Naive thymus-derived CD4-positive, alpha-beta T cell (primary cell): ENCODE measurements at regions not wholly inside any gene's neighbourhood (a gene's known extent, or its start where the extent isn't known, plus 50 kb on each side); places are given as distances from the start of the nearest gene placed in this dataset.

ENCODE experiments used
- ATAC-seq: fragments of 150-1000 bp; cut with Tn5 transposase; 2 replicates; pipeline ENCODE4 v1.10.0; 2021; ENCODE audit warnings: mild to moderate bottlenecking, moderate library complexity
- CTCF ChIA-PET: fragments of 350-600 bp; sonication (Branson Sonifier 250); formaldehyde crosslinking; loops from one replicate; lab custom pipeline; 2021; ENCODE audit warnings: antibody characterized with exemption; lab: Charles Lee
- POLR2A ChIA-PET: fragments of 350-600 bp; sonication (Branson Sonifier 250); formaldehyde crosslinking; loops from one replicate; lab custom pipeline; 2021; ENCODE audit warnings: antibody characterized with exemption, inconsistent platforms; lab: Charles Lee
- DNase-seq, 9 donors: peaks; one replicate each; pipeline versions ENCODE4 v3.0.0 to v3.0.0-alpha.2; 2020 to 2022; ENCODE audit warnings: mixed read lengths in 1 of 9
- H3K27ac ChIP-seq: one replicate; pipeline ENCODE4 v1.7.0; 2013; ENCODE audit warnings: mild to moderate bottlenecking, low read depth, low read length, moderate library complexity
- H3K27me3 ChIP-seq, 2 donors: one replicate each; pipeline ENCODE4 v1.7.0; 2013; ENCODE audit warnings: low read length in 2 of 2, mild to moderate bottlenecking in 2 of 2, moderate library complexity in 2 of 2; ENCODE audit not compliant: control insufficient read depth in 2 of 2, insufficient read depth in 2 of 2
- H3K36me3 ChIP-seq, 3 experiments: 1 replicate in 2 of 3; 2 replicates in 1 of 3; pipeline ENCODE4 v1.7.0; 2013; ENCODE audit warnings: low read length in 3 of 3, mild to moderate bottlenecking in 3 of 3, moderate library complexity in 1 of 3; ENCODE audit not compliant: insufficient read depth in 3 of 3, control insufficient read depth in 2 of 3
- H3K4me1 ChIP-seq, 2 donors: one replicate each; pipeline ENCODE4 v1.7.0; 2013; ENCODE audit warnings: low read length in 2 of 2, mild to moderate bottlenecking in 2 of 2, moderate library complexity in 1 of 2; ENCODE audit not compliant: control insufficient read depth in 2 of 2, insufficient read depth in 2 of 2
- H3K4me3 ChIP-seq: 2 replicates; pipeline ENCODE4 v1.7.0; 2013; ENCODE audit warnings: mild to moderate bottlenecking, low read length
- H3K9me3 ChIP-seq, 3 experiments: 1 replicate in 2 of 3; 2 replicates in 1 of 3; pipeline ENCODE4 v1.7.0; 2013; ENCODE audit warnings: low read length in 3 of 3; ENCODE audit not compliant: control insufficient read depth in 2 of 3
- H3K27ac Mint-ChIP-seq, 9 donors: one replicate each; pipeline ENCODE4 v1.8.0; 2020 to 2022; ENCODE audit warnings: mixed read lengths in 9 of 9, mild to moderate bottlenecking in 8 of 9, moderate library complexity in 5 of 9, inconsistent platforms in 2 of 9
- H3K27me3 Mint-ChIP-seq, 5 donors: one replicate each; pipeline ENCODE4 v1.8.0; 2021 to 2022; ENCODE audit warnings: mixed read lengths in 5 of 5, mild to moderate bottlenecking in 1 of 5
- H3K36me3 Mint-ChIP-seq, 5 donors: one replicate each; pipeline ENCODE4 v1.8.0; 2020 to 2022; ENCODE audit warnings: mixed read lengths in 5 of 5, mild to moderate bottlenecking in 3 of 5, inconsistent platforms in 1 of 5
- H3K4me1 Mint-ChIP-seq, 7 donors: one replicate each; pipeline ENCODE4 v1.8.0; 2020 to 2022; ENCODE audit warnings: mixed read lengths in 7 of 7, mild to moderate bottlenecking in 3 of 7, inconsistent platforms in 1 of 7
- H3K4me3 Mint-ChIP-seq, 10 donors: one replicate each; pipeline ENCODE4 v1.8.0; 2020 to 2022; ENCODE audit warnings: mild to moderate bottlenecking in 10 of 10, mixed read lengths in 10 of 10, moderate library complexity in 6 of 10, inconsistent platforms in 2 of 10
- H3K9me3 Mint-ChIP-seq, 11 donors: one replicate each; pipeline ENCODE4 v1.8.0; 2020 to 2022; ENCODE audit warnings: mixed read lengths in 11 of 11, mild to moderate bottlenecking in 4 of 11, inconsistent platforms in 1 of 11, moderate library complexity in 1 of 11
- intact Hi-C, 2 donors: fragments of 100-400 bp; cut with micrococcal nuclease; formaldehyde crosslinking; loops; one replicate each; pipeline ENCODE4 v1.15.1; 2023

DNA sequence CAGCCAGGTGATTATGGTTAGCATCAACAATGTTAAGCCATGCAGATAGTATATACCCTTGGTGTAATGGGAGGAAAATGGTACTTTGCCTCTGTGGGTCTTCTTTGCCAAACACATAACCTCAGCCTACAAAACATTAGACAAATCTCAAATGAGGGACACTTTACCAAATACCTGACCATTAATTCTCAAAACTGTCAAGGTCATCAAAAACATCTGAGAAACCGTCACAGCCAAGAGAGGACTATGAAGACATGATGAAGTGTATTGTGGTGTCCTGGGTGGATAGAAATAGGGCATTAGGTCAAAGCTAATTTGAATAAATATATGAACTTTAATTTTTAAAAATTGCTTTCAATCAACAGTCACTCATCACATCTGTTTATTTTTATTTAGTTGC, 1036.1 kb downstream of the AGBL1 start:
- Histone ChIP-seq H3K27me3 (no peaks in the 10 kb centered on the region), H3K9me3 (no peaks in the 10 kb centered on the region), H3K4me1 (no peaks in the 10 kb centered on the region), H3K36me3 (no peaks in the 10 kb centered on the region), H3K4me3 (no peak overlapping the region), H3K27ac (no peak overlapping the region)
- Mint-ChIP-seq H3K27ac (no peak overlapping the region), H3K4me3 (no peak overlapping the region), H3K4me1 (no peaks in the 10 kb centered on the region), H3K36me3 (no peaks in the 10 kb centered on the region), H3K27me3 (peaks cover 0 to 7% (median 0%) of the 10 kb centered on the region in 5 donors), H3K9me3 (no peaks in the 10 kb centered on the region)
- CTCF ChIA-PET = no interaction called here
- ATAC-seq = no peak
- intact Hi-C loops = no loop called here
- no peak for DNase-seq
- POLR2A ChIA-PET = no interaction called here

- Mint-ChIP-seq H3K27ac (no peak overlapping the region), H3K27me3 (peaks cover 0 to 35% (median 10%) of the 10 kb centered on the region in 5 donors), H3K36me3 (no peaks in the 10 kb centered on the region), H3K4me1 (no peaks in the 10 kb centered on the region), H3K9me3 (peaks cover 0 to 40% (median 12%) of the 10 kb centered on the region in 11 donors), H3K4me3 (no peak overlapping the region)
- ChIA-PET CTCF (no interaction called here), POLR2A (no interaction called here)
- Histone ChIP-seq H3K27me3 (no peaks in the 10 kb centered on the region), H3K4me3 (no peak overlapping the region), H3K36me3 (no peaks in the 10 kb centered on the region), H3K27ac (no peak overlapping the region), H3K4me1 (no peaks in the 10 kb centered on the region), H3K9me3 (peaks cover 0 to 12% (median 0%) of the 10 kb centered on the region in 3 experiments)
- ATAC-seq (no peak), DNase-seq (no peak)
- intact Hi-C loops = no loop called here
Observed at GRCh38 chr15:87099916-87100315, 1020.2 kb downstream of the AGBL1 start.

GRCh38 chr15:87089551-87089950, 1009.9 kb downstream of the AGBL1 start:
- DNase-seq = no peak
- Mint-ChIP-seq H3K4me3 (no peak overlapping the region), H3K36me3 (no peaks in the 10 kb centered on the region), H3K27me3 (peaks cover 0 to 19% (median 0%) of the 10 kb centered on the region in 5 donors), H3K27ac (no peak overlapping the region), H3K4me1 (peaks cover 0 to 1% (median 0%) of the 10 kb centered on the region in 7 donors), H3K9me3 (peaks cover 0 to 7% (median 2%) of the 10 kb centered on the region in 11 donors)
- Histone ChIP-seq H3K4me1 (no peaks in the 10 kb centered on the region), H3K27ac (no peak overlapping the region), H3K9me3 (no peaks in the 10 kb centered on the region), H3K36me3 (no peaks in the 10 kb centered on the region), H3K4me3 (no peak overlapping the region), H3K27me3 (no peaks in the 10 kb centered on the region)
- POLR2A ChIA-PET = no interaction called here
- intact Hi-C loops = no loop called here
- no peak for ATAC-seq
- CTCF ChIA-PET = no interaction called here

DNA sequence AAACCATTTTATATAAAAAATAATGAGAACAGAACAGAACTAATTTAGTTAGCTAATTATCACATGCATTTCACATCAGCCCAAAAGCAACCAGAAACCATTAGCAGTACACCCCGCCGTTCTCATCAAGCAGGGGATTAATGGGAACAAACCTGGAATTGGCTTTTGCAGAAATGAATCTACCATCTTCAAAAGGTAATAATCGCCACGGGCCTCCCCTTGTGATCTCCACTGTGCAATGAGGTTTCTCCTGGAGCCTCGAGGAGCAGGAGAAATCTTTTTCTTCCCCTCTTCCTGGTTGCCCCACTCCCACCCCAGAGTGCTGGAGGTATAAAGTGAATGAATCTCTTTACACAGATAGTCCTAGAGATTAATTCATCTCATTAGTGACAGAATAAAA, 1003.5 kb downstream of the AGBL1 start:
- H3K27ac ChIP-seq = no peak overlapping the region
- no peaks in the 10 kb centered on the region for H3K36me3 Mint-ChIP-seq
- H3K9me3 Mint-ChIP-seq = peaks cover 0 to 9% (median 0%) of the 10 kb centered on the region in 11 donors
- H3K27me3 ChIP-seq = no peaks in the 10 kb centered on the region
- POLR2A ChIA-PET = no interaction called here
- no peaks in the 10 kb centered on the region for H3K36me3 ChIP-seq
- intact Hi-C loops = no loop called here
- H3K27ac Mint-ChIP-seq = no peak overlapping the region
- H3K4me1 ChIP-seq = no peaks in the 10 kb centered on the region
- no peaks in the 10 kb centered on the region for H3K9me3 ChIP-seq
- DNase-seq (no peak), ATAC-seq (no peak)
- CTCF ChIA-PET = interaction anchor here (1.0 kb wide), 1 partner anchor 17 kb away, joined by 3 read pairs; no protein-coding TSS in a partner anchor
- H3K4me3 ChIP-seq = no peak overlapping the region
- H3K27me3 Mint-ChIP-seq = peaks cover 0 to 14% (median 11%) of the 10 kb centered on the region in 5 donors
- H3K4me3 Mint-ChIP-seq = no peak overlapping the region
- H3K4me1 Mint-ChIP-seq = peaks cover 0 to 1% (median 0%) of the 10 kb centered on the region in 7 donors

- no peak overlapping the region for H3K27ac Mint-ChIP-seq
- ChIA-PET CTCF (no interaction called here), POLR2A (no interaction called here)
- no peak overlapping the region for H3K4me3 Mint-ChIP-seq
- H3K4me1 Mint-ChIP-seq = no peaks in the 10 kb centered on the region
- Histone ChIP-seq H3K36me3 (no peaks in the 10 kb centered on the region), H3K27ac (no peak overlapping the region), H3K4me1 (no peaks in the 10 kb centered on the region), H3K4me3 (no peak overlapping the region), H3K9me3 (no peaks in the 10 kb centered on the region), H3K27me3 (no peaks in the 10 kb centered on the region)
- peaks cover 0 to 14% (median 11%) of the 10 kb centered on the region in 5 donors for H3K27me3 Mint-ChIP-seq
- DNase-seq (no peak), ATAC-seq (no peak)
- intact Hi-C loops = no loop called here
- H3K9me3 Mint-ChIP-seq = peaks cover 0 to 9% (median 0%) of the 10 kb centered on the region in 11 donors
- no peaks in the 10 kb centered on the region for H3K36me3 Mint-ChIP-seq
Observed at GRCh38 chr15:87082581-87082980, 1002.9 kb downstream of the AGBL1 start.

- DNase-seq = no peak
- POLR2A ChIA-PET = no interaction called here
- H3K36me3 Mint-ChIP-seq = no peaks in the 10 kb centered on the region
- no peak for ATAC-seq
- Histone ChIP-seq H3K4me1 (no peaks in the 10 kb centered on the region), H3K4me3 (no peak overlapping the region), H3K9me3 (no peaks in the 10 kb centered on the region), H3K27me3 (no peaks in the 10 kb centered on the region), H3K36me3 (no peaks in the 10 kb centered on the region), H3K27ac (no peak overlapping the region)
- H3K27me3 Mint-ChIP-seq = peaks cover 0 to 14% (median 11%) of the 10 kb centered on the region in 5 donors
- H3K27ac Mint-ChIP-seq = no peak overlapping the region
- no peaks in the 10 kb centered on the region for H3K4me1 Mint-ChIP-seq
- intact Hi-C loops = no loop called here
- CTCF ChIA-PET = no interaction called here
- no peak overlapping the region for H3K4me3 Mint-ChIP-seq
- peaks cover 0 to 12% (median 0%) of the 10 kb centered on the region in 11 donors for H3K9me3 Mint-ChIP-seq
Observed at GRCh38 chr15:87080547-87080946, 1000.9 kb downstream of the AGBL1 start.
